ENCODE measurements at regions not wholly inside any gene's neighbourhood (a gene's known extent, or its start where the extent isn't known, plus 50 kb on each side); places are given as distances from the start of the nearest gene placed in this dataset.

GRCh38 chr15:77702211-77702957 is 69.7 kb upstream of the LINGO1 start:
- no peak for DNase-seq

GRCh38 chr15:77698481-77698880 is 65.8 kb upstream of the LINGO1 start:
- DNase-seq, result no peak

DNA sequence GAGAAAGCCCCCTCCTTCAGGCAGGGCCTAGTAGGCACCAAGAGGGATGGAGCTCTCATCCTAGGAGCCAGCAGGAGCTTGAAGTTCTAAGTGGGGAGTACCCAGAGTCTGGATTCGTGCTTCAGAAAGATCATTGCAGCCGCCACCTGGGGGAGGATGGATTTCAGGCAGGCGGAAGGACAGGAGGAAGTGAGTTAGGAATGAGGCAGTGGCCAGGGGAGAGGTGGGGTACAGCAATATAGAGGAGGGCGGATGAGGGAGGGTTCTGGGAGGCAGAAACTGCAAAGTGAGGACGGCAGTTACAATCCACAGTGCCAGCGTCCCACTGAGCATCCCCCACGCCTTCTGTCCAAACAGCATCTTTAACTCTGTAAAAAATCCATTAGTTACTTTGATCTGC is 65.2 kb upstream of the LINGO1 start:
- DNase-seq, result no peak

DNA sequence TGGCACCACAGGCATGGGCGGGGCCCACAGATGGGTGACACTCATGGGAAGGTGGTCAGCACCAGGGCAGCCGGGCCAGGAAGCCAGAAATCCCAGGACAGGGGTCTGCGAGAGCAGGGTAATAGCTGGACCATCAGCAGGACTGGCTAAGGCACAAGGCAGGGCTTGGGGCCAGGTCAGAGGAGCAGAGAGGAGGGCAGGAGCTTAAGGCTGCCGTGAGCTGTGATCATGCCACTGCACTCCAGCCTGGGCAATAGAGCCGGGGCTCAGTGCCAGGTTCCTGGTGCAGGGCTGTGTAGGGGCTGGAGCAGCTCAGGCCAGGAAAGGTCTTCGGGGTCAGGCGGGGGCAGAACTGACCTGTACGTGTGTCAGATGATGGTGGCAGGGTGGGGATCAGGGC is 64.2 kb upstream of the LINGO1 start:
- no peak for DNase-seq

DNA sequence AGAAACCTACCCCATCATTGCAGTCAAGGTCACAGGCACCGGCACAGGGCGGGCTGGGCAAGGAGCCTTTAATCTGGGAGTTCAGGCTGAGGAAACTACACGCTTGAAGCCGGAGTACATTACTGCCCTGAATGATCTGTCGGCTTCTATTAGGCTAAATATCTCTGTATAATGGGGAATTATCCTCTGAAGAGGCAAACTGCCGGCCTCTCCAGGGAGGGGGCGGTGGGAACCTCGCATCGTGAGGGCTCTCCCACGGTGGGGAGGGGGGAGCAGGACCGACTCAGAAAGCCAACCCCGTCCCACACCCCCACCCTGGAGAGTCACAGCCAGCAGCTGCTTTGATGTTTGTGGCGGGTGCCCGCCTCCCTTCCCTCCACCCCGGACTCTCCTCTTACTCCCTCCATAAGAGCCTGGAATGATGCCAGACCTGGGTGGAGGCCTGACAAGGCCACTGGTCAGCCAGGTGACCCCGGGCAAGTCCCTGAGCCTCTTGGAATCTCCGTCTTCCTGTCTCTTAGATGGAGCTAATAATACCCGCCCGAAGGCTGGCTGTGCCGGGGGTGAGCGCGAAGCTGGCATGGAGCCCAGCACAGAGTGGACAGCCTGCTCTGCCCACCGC is 63.4 kb upstream of the LINGO1 start:
- no peak for DNase-seq

- no peak for DNase-seq
These were observed 62.8 kb upstream of the LINGO1 start for GRCh38 chr15:77695548-77695947.

- no peak for DNase-seq
These were observed 60.9 kb upstream of the LINGO1 start for GRCh38 chr15:77693576-77693975.

DNA sequence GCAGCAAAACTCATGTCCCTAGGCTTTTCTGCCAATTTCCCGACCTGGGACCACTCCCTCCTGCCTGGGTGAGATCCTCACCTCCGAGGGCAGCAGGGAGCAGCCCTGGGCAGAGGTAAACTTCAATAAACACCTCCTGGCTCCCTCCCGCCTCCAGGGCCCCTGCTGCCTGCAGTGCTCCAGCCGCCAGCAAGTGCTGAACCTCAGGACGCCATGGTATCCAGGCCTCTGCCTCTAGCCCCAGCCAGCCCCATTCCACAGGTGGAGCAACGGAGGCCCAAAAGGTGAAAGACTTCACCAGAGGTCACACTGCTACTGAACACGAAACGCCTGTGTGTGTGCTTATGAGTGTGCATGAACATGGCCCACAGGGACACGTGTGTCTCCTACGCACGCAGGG is 59.9 kb upstream of the LINGO1 start:
- DNase-seq, result no peak

DNA sequence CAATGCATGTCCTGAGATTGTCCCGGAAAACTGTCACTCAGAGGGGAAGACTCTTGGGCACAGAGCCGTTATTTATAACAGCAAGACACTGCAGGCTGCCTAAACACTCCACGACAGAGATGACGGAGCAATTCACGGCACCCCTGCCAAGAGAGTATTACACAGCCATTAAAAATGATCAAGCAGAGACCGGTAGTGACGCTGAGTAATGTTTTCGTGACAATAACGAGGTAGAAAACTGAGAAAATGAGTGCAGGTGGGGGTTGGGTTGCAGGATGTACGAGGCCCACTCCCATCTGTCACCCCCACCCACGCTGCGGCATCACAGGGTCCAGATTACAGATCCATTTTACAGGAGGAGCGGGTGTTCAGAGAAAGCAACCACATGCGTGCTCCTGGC is 58.9 kb upstream of the LINGO1 start:
- DNase-seq, result no peak

DNA sequence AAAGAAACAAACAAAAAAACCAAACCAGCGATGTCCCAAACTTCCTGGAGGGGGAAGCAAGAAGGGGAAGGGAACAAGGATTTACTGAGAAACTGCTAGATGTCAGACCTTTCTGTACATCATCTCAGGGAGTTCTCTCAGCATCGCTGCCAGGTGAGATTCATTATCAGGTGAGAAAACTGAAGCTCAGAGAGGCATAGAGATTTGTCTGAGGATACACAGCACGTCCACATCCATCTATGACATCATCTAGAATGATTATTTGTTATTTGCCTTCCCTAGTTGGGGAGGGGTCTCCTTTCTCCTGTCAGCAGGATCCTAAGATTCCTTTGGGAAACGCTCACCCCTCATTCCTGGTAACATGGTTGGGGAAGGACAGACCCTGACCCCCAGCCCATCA is 57.1 kb upstream of the LINGO1 start:
- DNase-seq, result no peak

DNA sequence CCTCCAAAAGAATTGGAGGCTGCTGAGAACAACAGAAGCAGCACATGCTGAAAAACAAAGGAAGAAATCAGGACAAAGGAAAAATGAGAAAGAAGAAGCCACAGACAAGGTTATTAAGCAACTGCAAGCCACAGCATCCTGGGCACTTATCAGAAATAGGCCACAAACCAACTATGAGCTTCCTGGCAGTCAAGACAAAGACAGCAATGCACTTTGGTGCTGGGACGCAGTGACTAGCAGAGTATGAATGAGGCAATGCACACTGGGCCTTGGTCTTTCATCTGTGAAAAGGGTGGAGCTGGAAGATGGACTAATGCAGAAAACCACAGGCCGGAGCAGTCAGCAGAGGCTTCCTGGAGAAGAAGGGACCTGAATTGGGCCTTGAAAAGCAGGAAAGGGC is 56.0 kb upstream of the LINGO1 start:
- DNase-seq, result no peak

GRCh38 chr15:77688266-77688665 is 55.6 kb upstream of the LINGO1 start:
- no peak for DNase-seq

GRCh38 chr15:77685082-77685815 is 52.5 kb upstream of the LINGO1 start:
- DNase-seq, result no peak

DNA sequence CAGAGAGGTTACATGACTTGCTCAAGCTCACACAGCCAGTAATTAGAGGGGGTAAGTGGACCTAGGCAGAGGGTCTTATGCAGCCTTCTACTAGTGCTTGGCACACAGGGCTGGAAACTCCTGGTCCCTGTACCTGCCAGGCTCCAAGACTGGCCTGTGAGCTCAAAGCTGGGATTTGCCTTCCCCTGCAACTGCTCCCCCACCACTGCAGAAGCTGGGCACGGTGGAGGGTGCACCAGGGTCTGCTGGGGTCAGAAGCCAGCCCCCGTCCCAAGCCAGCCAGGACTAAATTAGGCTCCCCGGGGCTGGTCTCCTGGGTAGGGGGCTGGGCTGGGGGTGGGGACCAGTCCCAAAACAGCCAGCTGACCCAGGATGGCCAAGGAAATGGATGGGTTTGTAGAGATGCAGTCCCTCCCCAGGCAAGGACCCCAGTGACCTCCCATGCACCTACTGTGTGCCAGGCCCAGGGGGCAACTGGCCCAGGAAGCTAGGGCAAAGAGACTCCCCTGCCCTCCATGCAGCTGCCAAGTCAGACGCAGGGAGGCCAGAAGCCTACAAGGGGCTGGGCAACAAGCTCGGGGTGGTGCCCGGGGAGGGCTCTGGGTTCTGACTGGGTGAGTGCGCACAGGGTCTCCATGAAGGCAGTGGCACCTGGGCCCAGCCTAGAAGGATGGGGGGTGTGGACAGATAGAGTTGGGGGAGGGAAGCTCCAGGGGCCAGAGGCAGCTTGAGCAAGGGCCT is 51.8 kb upstream of the LINGO1 start:
- DNase-seq, result no peak

DNA sequence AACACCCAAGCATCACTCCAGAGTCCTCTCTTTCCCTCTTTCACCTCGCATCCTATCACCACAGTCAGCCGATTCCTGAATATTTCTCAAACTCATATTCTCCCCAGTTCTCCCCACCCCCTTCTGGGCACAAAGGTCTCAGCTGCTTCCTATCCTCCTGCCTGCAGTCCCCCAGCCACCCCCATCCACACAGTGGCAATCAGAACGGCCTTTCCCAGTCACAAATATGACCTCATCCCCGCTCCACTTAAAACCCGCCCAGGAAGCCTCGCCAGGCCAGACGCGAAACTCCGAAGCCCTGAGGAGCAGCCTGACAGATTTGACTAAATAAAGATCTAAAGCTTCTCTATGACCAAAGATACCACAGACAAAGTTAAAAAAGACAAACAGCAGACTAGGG is 49.9 kb upstream of the LINGO1 start:
- DNase-seq, result no peak

Data from NCI-H2081 treated with DMSO at 0.1 percent for 48 hours (cell line).